Neural progenitor cell (in vitro differentiated cells): ENCODE measurements at regions not wholly inside any gene's neighbourhood (a gene's known extent, or its start where the extent isn't known, plus 50 kb on each side); places are given as distances from the start of the nearest gene placed in this dataset.

Source experiments
- DNase-seq: peaks from one replicate; pipeline ENCODE4 v3.0.0-alpha.2; 2016; ENCODE audit warnings: low spot score
- H2AFZ ChIP-seq: fragments of 200-600 bp; sonication (generic); replicated peaks from 2 replicates; pipeline ENCODE4 v1.6.1; 2016; ENCODE audit warnings: antibody characterized with exemption
- H3F3A ChIP-seq: fragments of 200-600 bp; sonication (generic); 2 replicates; pipeline ENCODE4 v1.6.1; 2016; ENCODE audit warnings: antibody characterized with exemption, low read depth
- H3K27ac ChIP-seq: fragments of 200-600 bp; sonication (generic); 2 replicates; pipeline ENCODE4 v1.5.1; 2016; ENCODE audit warnings: mild to moderate bottlenecking
- H3K27me3 ChIP-seq: fragments of 200-600 bp; sonication (generic); 2 replicates; pipeline ENCODE4 v1.6.1; 2016; ENCODE audit warnings: mild to moderate bottlenecking, moderate library complexity
- H3K36me3 ChIP-seq: fragments of 200-600 bp; sonication (generic); 2 replicates; pipeline ENCODE4 v1.5.1; 2016
- H3K4me1 ChIP-seq: fragments of 200-600 bp; sonication (generic); 2 replicates; pipeline ENCODE4 v1.6.1; 2016; ENCODE audit warnings: mixed run types
- H3K4me2 ChIP-seq: fragments of 200-600 bp; sonication (generic); 2 replicates; pipeline ENCODE4 v1.6.1; 2016
- H3K4me3 ChIP-seq: fragments of 200-600 bp; sonication (generic); 2 replicates; pipeline ENCODE4 v1.5.1; 2016
- H3K79me2 ChIP-seq: fragments of 200-600 bp; sonication (generic); 2 replicates; pipeline ENCODE4 v1.6.1; 2016; ENCODE audit warnings: low read depth
- H3K9ac ChIP-seq: fragments of 200-600 bp; sonication (generic); 2 replicates; pipeline ENCODE4 v1.6.1; 2016
- H3K9me3 ChIP-seq: fragments of 200-600 bp; sonication (generic); 2 replicates; pipeline ENCODE4 v1.5.1; 2016; ENCODE audit warnings: low read depth
- H4K20me1 ChIP-seq: fragments of 200-600 bp; sonication (generic); 2 replicates; pipeline ENCODE4 v1.6.1; 2016; ENCODE audit warnings: low read depth
- H3K27ac Mint-ChIP-seq: 3 replicates; pipeline ENCODE4 v1.8.0; 2021; ENCODE audit warnings: mixed read lengths
- H3K27me3 Mint-ChIP-seq: 2 replicates; pipeline ENCODE4 v1.8.0; 2022; ENCODE audit warnings: low read depth, mild to moderate bottlenecking, inconsistent platforms, moderate library complexity, mixed read lengths; ENCODE audit not compliant: insufficient read depth
- H3K36me3 Mint-ChIP-seq: 3 replicates; pipeline ENCODE4 v1.8.0; 2021; ENCODE audit warnings: mixed read lengths
- H3K4me1 Mint-ChIP-seq: 3 replicates; pipeline ENCODE4 v1.8.0; 2021; ENCODE audit warnings: mixed read lengths
- H3K4me3 Mint-ChIP-seq: 3 replicates; pipeline ENCODE4 v1.8.0; 2021; ENCODE audit warnings: mild to moderate bottlenecking, moderate library complexity, mixed read lengths
- H3K9me3 Mint-ChIP-seq: 3 replicates; pipeline ENCODE4 v1.8.0; 2020; ENCODE audit warnings: mixed read lengths
- CTCF ChIP-seq: fragments of 200-600 bp; sonication (generic); IDR thresholded peaks from 2 replicates; pipeline ENCODE4 v1.5.1; 2017; ENCODE audit warnings: antibody characterized with exemption, mild to moderate bottlenecking
- EZH2 ChIP-seq: fragments of 200-600 bp; sonication (generic); IDR thresholded peaks from 2 replicates; pipeline ENCODE4 v1.6.1; 2017; ENCODE audit warnings: antibody characterized with exemption, mild to moderate bottlenecking, moderate library complexity
- EZH2phosphoT487 ChIP-seq: fragments of 200-600 bp; sonication (generic); IDR thresholded peaks from 2 replicates; pipeline ENCODE4 v1.6.1; 2017; ENCODE audit warnings: antibody characterized with exemption

GRCh38 chr7:25527665-25528170 is 299.4 kb upstream of the NPVF start:
- H3K79me2 ChIP-seq, result no peaks in the 10 kb centered on the region
- no peak overlapping the region for H3K27ac Mint-ChIP-seq
- no peaks in the 10 kb centered on the region for H3F3A ChIP-seq
- H3K4me1 Mint-ChIP-seq, result no peaks in the 10 kb centered on the region
- H3K4me3 Mint-ChIP-seq, result no peak overlapping the region
- H3K4me2 ChIP-seq, result no peak overlapping the region
- no peak overlapping the region for H3K4me3 ChIP-seq
- no peaks in the 10 kb centered on the region for H4K20me1 ChIP-seq
- DNase-seq, result no peak
- no peaks in the 10 kb centered on the region for H3K36me3 Mint-ChIP-seq
- no peaks in the 10 kb centered on the region for H3K9me3 ChIP-seq
- no peak overlapping the region for H3K27ac ChIP-seq
- H3K36me3 ChIP-seq, result no peaks in the 10 kb centered on the region
- H3K9ac ChIP-seq, result no peak overlapping the region
- TF ChIP-seq EZH2 (no peak), CTCF (no peak), EZH2phosphoT487 (no peak)
- H3K27me3 Mint-ChIP-seq, result no peaks in the 10 kb centered on the region
- H3K4me1 ChIP-seq, result no peaks in the 10 kb centered on the region
- no peak overlapping the region for H2AFZ ChIP-seq
- H3K27me3 ChIP-seq, result no peaks in the 10 kb centered on the region
- no peaks in the 10 kb centered on the region for H3K9me3 Mint-ChIP-seq

GRCh38 chr7:25529320-25529719 is 301.0 kb upstream of the NPVF start:
- Histone ChIP-seq H3K36me3 (no peaks in the 10 kb centered on the region), H4K20me1 (no peaks in the 10 kb centered on the region), H3K27me3 (no peaks in the 10 kb centered on the region), H2AFZ (no peak overlapping the region), H3K4me2 (no peak overlapping the region), H3K4me1 (no peaks in the 10 kb centered on the region), H3K79me2 (no peaks in the 10 kb centered on the region), H3K9me3 (no peaks in the 10 kb centered on the region), H3K9ac (no peak overlapping the region), H3F3A (no peaks in the 10 kb centered on the region), H3K4me3 (no peak overlapping the region), H3K27ac (no peak overlapping the region)
- Mint-ChIP-seq H3K27ac (no peak overlapping the region), H3K4me1 (no peaks in the 10 kb centered on the region), H3K36me3 (no peaks in the 10 kb centered on the region), H3K27me3 (no peaks in the 10 kb centered on the region), H3K4me3 (no peak overlapping the region), H3K9me3 (no peaks in the 10 kb centered on the region)
- no peak for DNase-seq
- no peak for TF ChIP-seq EZH2
- TF ChIP-seq CTCF, result no peak
- TF ChIP-seq EZH2phosphoT487, result no peak

DNA sequence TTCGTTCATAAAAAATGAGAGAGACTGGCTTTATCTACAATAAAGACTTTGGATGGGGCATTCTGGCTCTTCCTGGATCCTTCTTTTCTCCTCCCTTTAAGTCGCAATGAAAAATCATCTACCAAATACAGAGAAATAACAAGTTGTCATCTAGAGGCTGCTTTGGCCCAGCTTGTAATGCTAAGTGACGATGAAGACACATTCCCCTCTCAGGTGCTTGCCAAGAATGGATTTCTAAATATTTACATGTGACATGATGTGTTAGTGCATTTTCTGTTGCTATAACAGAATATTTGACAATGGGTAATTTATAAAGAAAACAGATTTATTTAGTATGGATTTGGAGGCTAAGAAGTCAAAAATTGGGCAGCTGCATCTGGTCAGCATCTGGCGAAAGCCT is 308.6 kb upstream of the NPVF start:
- no peaks in the 10 kb centered on the region for H3K9me3 ChIP-seq
- TF ChIP-seq EZH2 (no peak), EZH2phosphoT487 (no peak), CTCF (no peak)
- H3K9me3 Mint-ChIP-seq, result no peaks in the 10 kb centered on the region
- no peaks in the 10 kb centered on the region for H3K79me2 ChIP-seq
- no peaks in the 10 kb centered on the region for H3K4me1 ChIP-seq
- no peak overlapping the region for H3K27ac ChIP-seq
- no peaks in the 10 kb centered on the region for H3K27me3 ChIP-seq
- no peaks in the 10 kb centered on the region for H3F3A ChIP-seq
- no peak overlapping the region for H3K4me3 Mint-ChIP-seq
- no peak overlapping the region for H3K27ac Mint-ChIP-seq
- no peaks in the 10 kb centered on the region for H4K20me1 ChIP-seq
- H3K27me3 Mint-ChIP-seq, result peaks cover 3% of the 10 kb centered on the region
- H3K4me3 ChIP-seq, result no peak overlapping the region
- no peak overlapping the region for H2AFZ ChIP-seq
- DNase-seq, result no peak
- H3K36me3 ChIP-seq, result no peaks in the 10 kb centered on the region
- no peak overlapping the region for H3K9ac ChIP-seq
- H3K4me1 Mint-ChIP-seq, result no peaks in the 10 kb centered on the region
- no peaks in the 10 kb centered on the region for H3K36me3 Mint-ChIP-seq
- H3K4me2 ChIP-seq, result no peak overlapping the region
